Trophoblast cell (in vitro differentiated cells and primary cell): ENCODE measurements at regions not wholly inside any gene's neighbourhood (a gene's known extent, or its start where the extent isn't known, plus 50 kb on each side); places are given as distances from the start of the nearest gene placed in this dataset.

Experiments used
- DNase-seq, 2 donors: peaks; one replicate each; pipeline ENCODE4 v3.0.0-alpha.2; 2016
- H2AFZ ChIP-seq: 2 replicates; pipeline ENCODE4 v1.6.1; 2013; ENCODE audit warnings: low read length, moderate library complexity, mild to moderate bottlenecking; ENCODE audit not compliant: insufficient read depth, poor library complexity
- H2AK5ac ChIP-seq: 2 replicates; pipeline ENCODE4 v1.6.1; 2013; ENCODE audit warnings: mild to moderate bottlenecking, low read length
- H2BK120ac ChIP-seq: 2 replicates; pipeline ENCODE4 v1.6.1; 2013; ENCODE audit warnings: low read length, mild to moderate bottlenecking, moderate library complexity; ENCODE audit not compliant: insufficient read depth, poor library complexity
- H2BK12ac ChIP-seq: 2 replicates; pipeline ENCODE4 v1.6.1; 2013; ENCODE audit warnings: mild to moderate bottlenecking, low read length, moderate library complexity
- H2BK5ac ChIP-seq: 2 replicates; pipeline ENCODE4 v1.6.1; 2013; ENCODE audit warnings: low read length, low read depth, moderate library complexity, mild to moderate bottlenecking; ENCODE audit not compliant: poor library complexity
- H3K14ac ChIP-seq: 2 replicates; pipeline ENCODE4 v1.6.1; 2013; ENCODE audit warnings: mild to moderate bottlenecking, low read length
- H3K18ac ChIP-seq: 2 replicates; pipeline ENCODE4 v1.6.1; 2013; ENCODE audit warnings: mild to moderate bottlenecking, low read length
- H3K23ac ChIP-seq: 2 replicates; pipeline ENCODE4 v1.6.1; 2013; ENCODE audit warnings: low read length
- H3K27ac ChIP-seq: 2 replicates; pipeline ENCODE4 v1.5.1; 2013; ENCODE audit warnings: low read depth, mild to moderate bottlenecking, inconsistent platforms, low read length, moderate library complexity
- H3K27me3 ChIP-seq: 2 replicates; pipeline ENCODE4 v1.6.1; 2013; ENCODE audit warnings: inconsistent platforms, mild to moderate bottlenecking, low read length, moderate library complexity; ENCODE audit not compliant: insufficient read depth
- H3K36me3 ChIP-seq, 2 experiments: 1 replicate in 1 of 2; 2 replicates in 1 of 2; pipeline ENCODE4 v1.6.1; 2013; ENCODE audit warnings: low read length in 2 of 2, mild to moderate bottlenecking in 2 of 2, moderate library complexity in 1 of 2; ENCODE audit not compliant: insufficient read depth in 2 of 2, control insufficient read depth in 1 of 2
- H3K4ac ChIP-seq: 2 replicates; pipeline ENCODE4 v1.6.1; 2013; ENCODE audit warnings: low read depth, mild to moderate bottlenecking, low read length, moderate library complexity
- H3K4me1 ChIP-seq, 2 experiments: 1 replicate in 1 of 2; 2 replicates in 1 of 2; pipeline ENCODE4 v1.6.1; 2013; ENCODE audit warnings: low read length in 2 of 2, mild to moderate bottlenecking in 2 of 2, moderate library complexity in 1 of 2; ENCODE audit not compliant: insufficient read depth in 2 of 2, control insufficient read depth in 1 of 2
- H3K4me2 ChIP-seq: 2 replicates; pipeline ENCODE4 v1.6.1; 2013; ENCODE audit warnings: inconsistent platforms, mild to moderate bottlenecking, low read length, moderate library complexity
- H3K4me3 ChIP-seq: 2 replicates; pipeline ENCODE4 v1.5.1; 2013; ENCODE audit warnings: mild to moderate bottlenecking, low read depth, low read length, inconsistent platforms
- H3K79me1 ChIP-seq: one replicate; pipeline ENCODE4 v1.6.1; 2013; ENCODE audit warnings: low read length
- H3K79me2 ChIP-seq: 2 replicates; pipeline ENCODE4 v1.6.1; 2013; ENCODE audit warnings: low read length, mild to moderate bottlenecking; ENCODE audit not compliant: control insufficient read depth, insufficient read depth, poor library complexity
- H3K9ac ChIP-seq: 2 replicates; pipeline ENCODE4 v1.6.1; 2013; ENCODE audit warnings: mild to moderate bottlenecking, low read length
- H3K9me3 ChIP-seq: 2 replicates; pipeline ENCODE4 v1.6.1; 2013; ENCODE audit warnings: low read depth, mild to moderate bottlenecking, control low read depth, inconsistent platforms, low read length; ENCODE audit not compliant: insufficient read depth
- H4K12ac ChIP-seq: 2 replicates; pipeline ENCODE4 v1.6.1; 2013; ENCODE audit warnings: low read depth, mild to moderate bottlenecking, low read length, moderate library complexity
- H4K8ac ChIP-seq: 2 replicates; pipeline ENCODE4 v1.6.1; 2013; ENCODE audit warnings: low read depth, mild to moderate bottlenecking, low read length, moderate library complexity
- H4K91ac ChIP-seq: one replicate; pipeline ENCODE4 v1.6.1; 2013; ENCODE audit warnings: low read depth, mild to moderate bottlenecking, low read length, moderate library complexity
- WGBS: extraction: QIAGEN DNeasy Blood & Tissue Kit; methylation state at CpG from one replicate; pipeline ENCODE4 v1.1.7; 2013; ENCODE audit warnings: missing lambda C conversion rate; ENCODE audit not compliant: insufficient read length, insufficient coverage; ENCODE audit errors: extremely low coverage; 5-methylcytosine and 5-hydroxymethylcytosine counted together

DNA sequence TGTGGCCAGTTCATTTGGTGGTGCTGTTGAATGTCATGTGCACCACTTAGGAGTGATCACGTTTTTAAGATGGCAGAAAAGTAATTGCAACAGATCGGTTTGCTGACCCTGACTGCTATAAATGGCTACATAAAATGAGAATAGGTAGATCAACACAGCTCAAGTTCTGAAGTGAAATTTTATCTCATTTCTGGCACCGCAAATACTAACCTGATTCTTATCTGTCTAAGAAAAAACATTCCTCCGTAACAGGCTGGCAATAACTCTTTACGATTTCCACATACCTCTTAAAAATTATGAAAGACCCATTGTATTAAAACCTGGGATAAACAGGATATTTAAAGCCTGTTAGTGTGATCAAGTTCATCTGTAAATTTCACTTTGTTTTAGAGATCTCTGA, 387.5 kb downstream of the PDGFC start:
- H3K9ac ChIP-seq: no peak overlapping the region
- H3K27ac ChIP-seq: no peak overlapping the region
- H3K18ac ChIP-seq: no peak overlapping the region
- H3K79me2 ChIP-seq: no peaks in the 10 kb centered on the region
- no peak overlapping the region for H3K4me3 ChIP-seq
- DNase-seq: peak in 1 of 2 donors; percentile 68
- H2AFZ ChIP-seq: no peak overlapping the region
- no peak overlapping the region for H2BK5ac ChIP-seq
- no peak overlapping the region for H3K4me2 ChIP-seq
- no peak overlapping the region for H4K8ac ChIP-seq
- no peak overlapping the region for H4K91ac ChIP-seq
- H3K9me3 ChIP-seq: no peaks in the 10 kb centered on the region
- no peak overlapping the region for H3K4ac ChIP-seq
- no peak overlapping the region for H3K14ac ChIP-seq
- no peak overlapping the region for H2BK12ac ChIP-seq
- H4K12ac ChIP-seq: no peak overlapping the region
- H3K27me3 ChIP-seq: no peaks in the 10 kb centered on the region
- H2AK5ac ChIP-seq: no peak overlapping the region
- H3K36me3 ChIP-seq: no peaks in the 10 kb centered on the region
- no peaks in the 10 kb centered on the region for H3K4me1 ChIP-seq
- H3K79me1 ChIP-seq: no peaks in the 10 kb centered on the region
- peak overlapping the region; percentile 33 for H2BK120ac ChIP-seq
- H3K23ac ChIP-seq: no peak overlapping the region
- WGBS: no CpG with 5 or more reads among the region's 5 CpGs

GRCh38 chr4:156583265-156583664, 388.3 kb downstream of the PDGFC start:
- H3K18ac ChIP-seq: no peak overlapping the region
- H2AFZ ChIP-seq: no peak overlapping the region
- H4K12ac ChIP-seq: no peak overlapping the region
- H3K27me3 ChIP-seq: no peaks in the 10 kb centered on the region
- H2AK5ac ChIP-seq: no peak overlapping the region
- H2BK120ac ChIP-seq: no peak overlapping the region
- WGBS: no CpG with 5 or more reads among the region's 2 CpGs
- no peak overlapping the region for H3K4me3 ChIP-seq
- no peak overlapping the region for H4K91ac ChIP-seq
- no peak overlapping the region for H2BK12ac ChIP-seq
- no peaks in the 10 kb centered on the region for H3K36me3 ChIP-seq
- no peak overlapping the region for H3K14ac ChIP-seq
- DNase-seq: peak in 1 of 2 donors; percentile 32
- H3K4me1 ChIP-seq: peaks cover 0 to under 1% of the 10 kb centered on the region in 2 experiments
- H2BK5ac ChIP-seq: no peak overlapping the region
- H3K9ac ChIP-seq: no peak overlapping the region
- H3K23ac ChIP-seq: no peak overlapping the region
- H3K4me2 ChIP-seq: no peak overlapping the region
- H4K8ac ChIP-seq: no peak overlapping the region
- no peak overlapping the region for H3K27ac ChIP-seq
- no peaks in the 10 kb centered on the region for H3K79me1 ChIP-seq
- H3K4ac ChIP-seq: no peak overlapping the region
- no peaks in the 10 kb centered on the region for H3K9me3 ChIP-seq
- H3K79me2 ChIP-seq: no peaks in the 10 kb centered on the region

- H3K27ac ChIP-seq: no peak overlapping the region
- H3K14ac ChIP-seq: no peak overlapping the region
- H2BK120ac ChIP-seq: no peak overlapping the region
- no peak overlapping the region for H3K4me3 ChIP-seq
- H4K8ac ChIP-seq: no peak overlapping the region
- H2AFZ ChIP-seq: no peak overlapping the region
- H3K27me3 ChIP-seq: no peaks in the 10 kb centered on the region
- H3K4me1 ChIP-seq: peaks cover 0 to 2% of the 10 kb centered on the region in 2 experiments
- H4K12ac ChIP-seq: no peak overlapping the region
- no peak overlapping the region for H4K91ac ChIP-seq
- H3K4me2 ChIP-seq: no peak overlapping the region
- no peak overlapping the region for H2BK12ac ChIP-seq
- no peaks in the 10 kb centered on the region for H3K79me1 ChIP-seq
- H3K79me2 ChIP-seq: no peaks in the 10 kb centered on the region
- H3K9ac ChIP-seq: no peak overlapping the region
- no peak overlapping the region for H3K4ac ChIP-seq
- H3K36me3 ChIP-seq: no peaks in the 10 kb centered on the region
- no peak for DNase-seq
- H2BK5ac ChIP-seq: no peak overlapping the region
- no peak overlapping the region for H3K18ac ChIP-seq
- WGBS: no CpG with 5 or more reads among the region's 3 CpGs
- no peak overlapping the region for H2AK5ac ChIP-seq
- no peak overlapping the region for H3K23ac ChIP-seq
- no peaks in the 10 kb centered on the region for H3K9me3 ChIP-seq
Observed at GRCh38 chr4:156581282-156582063, 390.1 kb downstream of the PDGFC start.

DNA sequence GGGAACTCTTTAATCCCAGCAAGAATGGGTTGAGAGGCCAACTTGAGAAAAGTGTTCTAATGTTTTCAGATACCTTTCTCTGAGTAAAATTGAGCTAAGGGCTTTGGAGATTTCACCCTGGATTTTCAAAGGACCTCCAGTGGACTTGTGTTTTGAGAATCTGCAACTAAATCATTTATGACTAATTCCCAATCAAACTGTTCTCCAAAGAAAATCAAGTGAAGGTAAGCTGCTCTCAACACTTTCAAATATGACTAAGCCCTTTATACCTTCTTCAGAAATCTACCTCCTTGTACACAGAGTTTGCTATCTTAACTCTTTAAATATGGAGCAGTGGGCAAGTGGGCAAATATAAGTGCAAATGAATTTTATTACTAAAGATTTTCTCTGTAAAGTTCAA, 392.9 kb downstream of the PDGFC start:
- H3K79me1 ChIP-seq: no peaks in the 10 kb centered on the region
- no peak overlapping the region for H4K91ac ChIP-seq
- H3K14ac ChIP-seq: no peak overlapping the region
- no peak overlapping the region for H3K4me3 ChIP-seq
- no peak for DNase-seq
- H4K12ac ChIP-seq: no peak overlapping the region
- no peak overlapping the region for H2BK5ac ChIP-seq
- no peaks in the 10 kb centered on the region for H3K9me3 ChIP-seq
- H3K4me2 ChIP-seq: no peak overlapping the region
- H3K4me1 ChIP-seq: peaks cover 0 to 2% of the 10 kb centered on the region in 2 experiments
- H2AK5ac ChIP-seq: no peak overlapping the region
- H3K23ac ChIP-seq: no peak overlapping the region
- H3K18ac ChIP-seq: no peak overlapping the region
- H2BK120ac ChIP-seq: no peak overlapping the region
- H3K9ac ChIP-seq: no peak overlapping the region
- no peak overlapping the region for H2AFZ ChIP-seq
- no peaks in the 10 kb centered on the region for H3K79me2 ChIP-seq
- H2BK12ac ChIP-seq: no peak overlapping the region
- H4K8ac ChIP-seq: no peak overlapping the region
- no peaks in the 10 kb centered on the region for H3K27me3 ChIP-seq
- H3K4ac ChIP-seq: no peak overlapping the region
- peak overlapping the region; percentile 46 for H3K27ac ChIP-seq
- no peaks in the 10 kb centered on the region for H3K36me3 ChIP-seq
